UCSD-AML1 (cell line): ENCODE measurements at regions not wholly inside any gene's neighbourhood (a gene's known extent, or its start where the extent isn't known, plus 50 kb on each side); places are given as distances from the start of the nearest gene placed in this dataset.

Experiments
- DNase-seq: peaks from one replicate; lab custom pipeline; 2025; ENCODE audit not compliant: unreplicated experiment; lab: John Stamatoyannopoulos, UW

DNA sequence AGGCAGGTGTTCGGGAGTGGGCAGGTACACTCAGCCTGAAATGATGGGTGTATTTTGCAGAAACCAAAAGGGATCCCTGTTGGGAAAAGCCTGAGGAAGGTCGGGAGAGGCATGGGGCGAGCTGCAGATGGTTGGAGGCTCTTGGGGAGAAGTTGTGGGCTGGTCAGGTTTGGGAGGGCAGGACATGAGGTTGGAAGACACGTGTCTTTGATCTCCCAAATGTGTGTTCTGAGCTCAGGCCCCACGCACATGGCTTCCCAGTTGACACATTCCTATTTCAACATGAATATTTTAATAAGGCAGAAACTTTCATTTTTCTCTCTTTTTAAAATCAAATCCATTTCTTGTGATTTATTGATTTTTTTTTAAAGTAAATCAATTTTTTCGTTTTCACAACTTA, 1003.3 kb downstream of the TBC1D22A start:
- DNase-seq: no peak

DNA sequence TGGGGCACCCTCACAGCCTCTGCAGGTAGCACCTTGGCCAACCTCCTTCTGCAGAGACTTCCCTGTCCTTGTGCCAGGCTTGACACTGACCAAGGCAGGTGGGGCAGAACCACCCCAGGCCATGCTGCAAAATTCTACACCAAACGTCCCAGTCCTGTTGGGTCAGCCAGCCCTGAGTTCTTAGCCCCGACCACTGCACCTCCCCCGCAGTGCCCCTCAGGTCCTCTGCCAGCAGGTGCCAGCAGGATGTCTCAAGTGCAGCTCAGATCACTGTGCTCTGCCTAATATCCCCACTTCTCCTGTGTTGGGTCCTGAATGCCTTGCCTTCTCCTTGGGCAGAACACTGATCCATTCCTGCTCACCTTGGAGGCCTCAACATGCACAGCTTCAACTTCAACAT, 999.7 kb downstream of the TBC1D22A start:
- DNase-seq: no peak

DNA sequence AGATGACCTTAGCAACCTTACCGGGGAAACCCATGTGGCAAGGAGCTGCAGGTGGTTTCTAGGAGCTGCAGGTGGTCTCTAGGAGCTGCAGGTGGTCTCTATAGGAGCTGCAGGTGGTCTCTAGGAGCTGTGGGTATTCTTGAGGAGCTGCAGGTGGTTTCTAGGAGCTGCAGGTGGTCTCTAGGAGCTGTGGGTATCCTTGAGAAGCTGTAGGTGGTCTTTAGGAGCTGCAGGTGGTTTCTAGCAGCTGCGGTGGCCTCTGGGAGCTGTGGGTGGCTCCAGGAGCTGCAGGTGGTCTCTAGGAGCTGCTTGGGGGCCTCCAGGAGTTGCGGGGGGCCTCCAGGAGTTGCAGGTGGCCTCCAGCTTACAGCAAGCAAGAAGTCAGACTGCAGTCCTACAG, 997.5 kb downstream of the TBC1D22A start:
- DNase-seq: no peak

- no peak for DNase-seq
Observed at GRCh38 chr22:47757741-47758140, 995.3 kb downstream of the TBC1D22A start.

GRCh38 chr22:47750086-47750485, 987.6 kb downstream of the TBC1D22A start:
- DNase-seq: no peak

GRCh38 chr22:47748957-47749356, 986.5 kb downstream of the TBC1D22A start:
- no peak for DNase-seq

DNA sequence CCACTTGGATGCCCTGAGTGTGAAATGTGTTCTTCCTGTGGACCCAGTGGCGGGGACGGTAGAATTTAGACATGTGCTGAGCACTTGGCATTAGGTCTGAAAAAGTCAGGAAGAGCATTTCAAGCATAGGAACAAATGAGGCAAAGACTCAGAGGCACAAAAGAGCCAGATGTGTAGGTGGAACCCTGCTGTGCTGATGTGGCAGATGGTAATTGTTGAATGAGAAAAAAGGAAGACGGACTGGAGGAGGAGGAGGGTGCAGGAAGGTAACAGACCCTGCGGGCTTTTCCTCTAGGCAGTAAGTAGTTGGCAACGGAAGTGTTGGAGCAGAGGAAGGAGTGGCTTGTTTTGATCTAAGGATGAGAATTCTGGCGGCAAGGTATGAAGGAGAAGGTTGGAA, 985.8 kb downstream of the TBC1D22A start:
- DNase-seq: no peak

- DNase-seq: no peak
Observed at GRCh38 chr22:47740109-47740805, 977.8 kb downstream of the TBC1D22A start.

DNA sequence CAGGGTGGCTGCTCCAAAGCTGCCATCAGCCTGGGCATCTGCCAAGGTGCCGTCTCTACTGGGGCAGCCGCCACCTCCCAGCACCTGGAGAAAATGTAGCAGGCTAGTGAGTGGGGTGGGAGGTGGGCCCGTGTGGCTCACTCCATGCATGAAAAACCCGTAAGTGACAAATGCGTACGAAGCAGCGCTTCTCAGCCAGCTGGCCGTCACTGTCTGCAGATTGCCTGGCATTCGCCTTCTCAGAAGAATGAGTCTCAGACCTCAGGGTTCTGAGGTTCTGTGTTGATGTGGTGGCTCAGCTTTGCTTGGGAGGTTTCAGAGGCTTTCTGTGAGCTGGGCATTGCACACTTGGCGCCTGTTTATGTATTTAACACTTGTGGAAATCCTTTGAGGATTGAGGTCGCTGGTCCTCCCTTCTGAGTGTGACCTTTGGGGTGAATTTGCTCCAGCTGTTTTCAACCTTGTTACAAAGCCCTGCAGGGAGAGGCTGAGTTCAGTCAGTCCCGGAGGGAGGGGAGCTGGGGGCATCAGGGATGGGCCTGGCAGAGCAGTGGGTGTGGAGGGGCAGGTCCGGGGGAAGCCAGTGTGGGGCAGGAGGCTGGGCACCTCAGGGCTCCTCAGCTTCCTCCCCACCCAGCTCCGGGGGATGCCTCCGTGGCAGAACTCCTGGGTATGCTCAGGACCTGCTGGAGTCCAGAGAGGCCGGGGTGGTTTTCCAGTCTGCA, 977.0 kb downstream of the TBC1D22A start:
- no peak for DNase-seq

- no peak for DNase-seq
Observed at GRCh38 chr22:47738472-47739013, 976.1 kb downstream of the TBC1D22A start.

DNA sequence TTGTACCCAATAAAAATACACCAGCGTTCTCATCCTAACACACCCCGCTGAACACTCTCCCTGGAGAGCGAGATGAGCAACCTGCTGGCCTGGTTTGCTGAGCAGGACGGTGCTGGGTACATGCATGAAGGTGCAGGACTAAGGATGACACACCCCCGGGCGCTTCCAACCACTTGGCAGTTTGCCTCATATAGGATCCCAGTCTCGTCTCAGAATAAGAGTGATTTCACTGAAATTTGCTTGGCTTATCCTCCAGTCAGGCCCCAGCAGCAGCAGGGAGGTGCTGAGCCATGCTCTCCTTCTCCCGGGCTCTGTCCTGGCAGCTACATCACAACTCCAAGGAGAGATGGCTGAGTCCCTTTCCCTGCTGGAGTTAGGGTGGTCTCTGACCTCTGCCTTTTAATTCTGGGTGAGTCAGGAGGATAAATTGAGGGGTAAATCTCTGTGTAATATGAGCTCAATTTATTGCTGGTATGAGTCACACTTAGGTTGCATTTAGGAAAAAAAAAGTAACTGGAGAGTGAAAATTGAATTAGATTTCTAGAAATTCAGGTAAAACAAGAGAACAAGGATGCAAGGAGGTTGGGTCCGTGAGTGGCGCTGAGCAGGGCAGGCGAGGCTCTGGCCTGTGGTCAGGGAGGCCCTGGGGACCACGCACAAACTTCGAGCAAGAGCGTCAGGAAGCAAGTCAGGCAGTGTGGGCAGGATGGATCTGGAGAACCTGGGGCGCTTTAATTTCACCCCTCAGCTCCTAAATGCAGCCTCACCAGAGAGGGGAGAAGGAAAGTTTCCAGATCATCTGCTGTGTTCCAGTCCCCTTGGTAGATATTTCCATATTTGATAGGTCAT, 974.0 kb downstream of the TBC1D22A start:
- no peak for DNase-seq

GRCh38 chr22:47734511-47734910, 972.1 kb downstream of the TBC1D22A start:
- no peak for DNase-seq

GRCh38 chr22:47727641-47728040, 965.2 kb downstream of the TBC1D22A start:
- no peak for DNase-seq

GRCh38 chr22:47724751-47725150, 962.3 kb downstream of the TBC1D22A start:
- DNase-seq: no peak

DNA sequence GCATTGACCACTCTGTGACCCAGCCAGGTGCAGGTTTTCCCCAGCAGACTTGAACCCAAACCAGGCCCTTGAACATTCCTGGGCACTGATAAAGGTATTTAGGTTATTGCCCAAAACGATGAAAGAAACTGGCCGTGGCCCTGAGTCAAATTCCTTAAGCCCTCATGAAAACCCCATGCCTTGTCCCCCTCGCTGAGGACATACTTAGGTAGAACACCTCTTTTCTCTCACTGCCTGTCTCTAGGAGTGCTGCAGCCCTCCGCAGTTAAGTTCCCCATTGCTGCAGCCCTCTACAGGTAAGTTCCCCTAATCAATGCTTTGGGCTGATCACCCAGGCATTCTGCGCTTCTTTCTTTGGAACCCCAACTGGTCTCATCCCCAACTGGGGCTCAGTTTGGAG, 961.6 kb downstream of the TBC1D22A start:
- no peak for DNase-seq

GRCh38 chr22:47718337-47718736, 955.9 kb downstream of the TBC1D22A start:
- no peak for DNase-seq

DNA sequence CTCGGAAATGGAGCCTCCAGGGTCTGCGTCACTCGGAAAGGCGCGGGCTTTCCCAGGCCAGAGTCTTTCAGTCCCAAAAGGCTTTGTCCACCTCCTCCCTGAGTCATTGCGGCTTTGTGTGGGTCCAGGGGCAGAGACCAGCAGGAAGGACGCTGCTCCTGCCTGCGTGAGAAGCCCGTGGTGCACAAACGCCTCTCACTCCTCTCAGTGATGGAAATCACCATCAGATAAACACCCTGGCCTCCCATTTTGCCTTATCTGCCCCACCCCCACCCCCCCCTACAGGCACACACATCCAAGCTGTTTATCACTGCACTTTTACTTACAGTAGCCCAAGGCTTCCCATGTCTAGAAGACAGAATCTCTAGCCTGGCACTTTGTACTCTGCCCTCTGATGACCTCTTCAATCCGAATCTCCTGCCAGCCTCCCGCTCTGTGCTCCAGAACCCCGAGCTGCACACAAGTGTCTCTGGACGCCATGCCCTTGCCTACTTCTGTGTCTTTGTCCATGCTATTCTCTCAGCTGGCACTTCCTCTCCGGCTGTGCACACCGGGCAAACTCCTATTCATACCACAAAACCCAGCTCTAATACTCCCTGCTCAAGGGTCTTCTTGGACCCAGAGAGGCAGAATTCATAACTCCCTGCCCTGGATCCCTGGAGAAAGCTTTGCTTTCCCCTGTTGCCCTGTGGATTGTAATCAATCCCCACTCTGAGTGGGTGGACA, 954.6 kb downstream of the TBC1D22A start:
- no peak for DNase-seq

DNA sequence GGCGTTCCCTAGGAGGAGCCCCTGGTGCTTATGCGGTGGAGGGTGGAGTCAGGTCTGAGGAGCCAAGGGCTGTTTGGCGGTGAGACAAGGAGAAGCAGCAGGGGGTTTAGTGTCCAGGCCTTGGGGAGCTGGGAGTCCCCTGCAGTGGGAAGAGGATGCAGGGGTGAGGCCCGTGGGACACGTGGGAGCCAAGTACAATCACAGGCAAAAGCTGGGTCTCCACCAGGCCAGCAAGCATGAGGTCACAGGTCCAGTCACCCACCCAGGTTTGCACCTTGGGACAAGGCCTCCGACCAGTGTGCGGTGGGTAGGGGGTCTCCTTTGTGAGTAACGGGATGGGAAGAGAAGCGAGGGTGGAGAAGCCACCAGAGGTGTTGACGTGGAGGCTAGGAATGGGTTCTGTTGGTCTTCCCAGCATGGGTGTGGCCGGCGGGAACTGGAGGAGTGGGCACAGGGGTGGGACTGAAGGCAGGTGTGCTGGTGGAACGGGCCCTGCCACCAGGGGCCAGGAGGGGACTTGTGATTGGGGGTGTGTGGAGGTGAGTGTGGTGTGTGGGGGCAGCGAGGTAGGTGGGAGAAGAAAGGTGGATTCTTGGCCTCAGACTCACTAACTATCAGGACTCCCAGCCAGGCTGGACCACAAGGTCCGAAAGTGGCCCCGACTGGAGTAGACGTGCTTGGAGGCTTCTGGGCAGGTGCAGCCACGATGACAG, 953.6 kb downstream of the TBC1D22A start:
- DNase-seq: no peak

DNA sequence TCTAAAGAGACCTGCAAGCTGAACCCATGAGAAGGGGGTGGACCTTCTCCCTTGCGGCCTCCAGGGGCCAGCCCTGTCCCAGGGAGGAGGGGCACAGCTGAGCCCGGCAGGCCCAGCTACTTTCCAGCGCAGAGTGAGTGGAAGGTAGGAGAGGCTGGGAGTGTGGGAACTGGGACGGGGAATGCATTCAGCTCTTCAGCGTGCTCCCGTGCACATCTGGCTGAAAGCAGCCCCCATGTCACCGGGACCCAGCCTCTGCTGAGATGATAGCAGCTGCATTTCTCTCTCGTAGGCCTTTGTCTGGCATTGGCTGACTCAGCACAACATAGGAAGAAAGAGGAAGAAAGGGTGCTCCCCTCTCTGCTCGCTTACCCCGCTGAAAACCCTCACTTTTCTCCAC, 951.5 kb downstream of the TBC1D22A start:
- no peak for DNase-seq

GRCh38 chr22:47710135-47710534, 947.7 kb downstream of the TBC1D22A start:
- DNase-seq: no peak
